ENCODE measurements at regions not wholly inside any gene's neighbourhood (a gene's known extent, or its start where the extent isn't known, plus 50 kb on each side); places are given as distances from the start of the nearest gene placed in this dataset.

- Histone ChIP-seq H3K9me3 (ENCODE audit: control insufficient read depth in 4 of 4, low read length in 3 of 4) (peaks cover 0 to 6% (median 4%) of the 10 kb centered on the region in 4 donors), H3K27ac (ENCODE audit: low read depth in 1 of 2, low read length in 2 of 2) (no peak overlapping the region), H3K9ac (ENCODE audit: low read depth in 1 of 2, low read length in 2 of 2) (no peak overlapping the region), H3K4me3 (ENCODE audit: low read depth in 1 of 3, low read length in 3 of 3) (no peak overlapping the region), H3K4me1 (ENCODE audit: control insufficient read depth in 4 of 4, insufficient read depth in 4 of 4, low read length in 3 of 4) (no peaks in the 10 kb centered on the region), H3K36me3 (ENCODE audit: control insufficient read depth in 4 of 4, insufficient read depth in 3 of 4, low read depth in 1 of 4, low read length in 3 of 4) (no peaks in the 10 kb centered on the region), H3K27me3 (ENCODE audit: control insufficient read depth in 4 of 4, insufficient read depth in 4 of 4, low read length in 3 of 4) (peaks cover 0 to 7% (median 0%) of the 10 kb centered on the region in 4 donors)
- WGBS = 56% methylated on average over 6 of the region's 6 CpGs
- TF ChIP-seq ZBTB33 (IDR thresholded peaks at IDR 0.05) (no peak), TAF1 (conservative IDR thresholded peaks at IDR 0.05) (no peak), GABPA (IDR thresholded peaks at IDR 0.05 in 1 of 2, conservative IDR thresholded peaks at IDR 0.05 in 1 of 2) (no peak), JUND (IDR thresholded peaks at IDR 0.05) (no peak), ATF3 (IDR thresholded peaks at IDR 0.05) (no peak), FOXA1 (IDR thresholded peaks at IDR 0.05) (no peak), HNF4G (IDR thresholded peaks at IDR 0.05) (no peak), NR2F2 (IDR thresholded peaks at IDR 0.05) (no peak)
- no peak for DNase-seq (ENCODE audit: low spot score)
Observed at GRCh38 chr21:9758888-9759287, 762.5 kb upstream of the TPTE start.

- Histone ChIP-seq H3K4me3 (ENCODE audit: low read depth in 1 of 3, low read length in 3 of 3) (no peak overlapping the region), H3K27me3 (ENCODE audit: control insufficient read depth in 4 of 4, insufficient read depth in 4 of 4, low read length in 3 of 4) (peaks cover 0 to 7% (median 0%) of the 10 kb centered on the region in 4 donors), H3K9me3 (ENCODE audit: control insufficient read depth in 4 of 4, low read length in 3 of 4) (peaks cover 0 to 7% (median 4%) of the 10 kb centered on the region in 4 donors), H3K4me1 (ENCODE audit: control insufficient read depth in 4 of 4, insufficient read depth in 4 of 4, low read length in 3 of 4) (no peaks in the 10 kb centered on the region), H3K36me3 (ENCODE audit: control insufficient read depth in 4 of 4, insufficient read depth in 3 of 4, low read depth in 1 of 4, low read length in 3 of 4) (no peaks in the 10 kb centered on the region), H3K27ac (ENCODE audit: low read depth in 1 of 2, low read length in 2 of 2) (no peak overlapping the region), H3K9ac (ENCODE audit: low read depth in 1 of 2, low read length in 2 of 2) (no peak overlapping the region)
- DNase-seq (ENCODE audit: low spot score) = no peak
- 73% methylated on average over 9 of the region's 9 CpGs for WGBS
- TF ChIP-seq HNF4A (conservative IDR thresholded peaks at IDR 0.05) (no peak), EGR1 (IDR thresholded peaks at IDR 0.05; ENCODE audit: low read depth in 2 of 2) (no peak), GABPA (IDR thresholded peaks at IDR 0.05 in 1 of 2, conservative IDR thresholded peaks at IDR 0.05 in 1 of 2) (no peak), FOXA1 (IDR thresholded peaks at IDR 0.05) (no peak), SP1 (IDR thresholded peaks at IDR 0.05) (no peak), YY1 (IDR thresholded peaks at IDR 0.05) (no peak), CTCF (IDR thresholded peaks at IDR 0.05; ENCODE audit: low read depth, low read length, missing input control) (no peak), ZBTB33 (IDR thresholded peaks at IDR 0.05) (no peak), ATF3 (IDR thresholded peaks at IDR 0.05) (no peak), FOXA2 (IDR thresholded peaks at IDR 0.05) (no peak), TAF1 (conservative IDR thresholded peaks at IDR 0.05) (no peak), RAD21 (IDR thresholded peaks at IDR 0.05) (no peak), RXRA (IDR thresholded peaks at IDR 0.05) (no peak), NR2F2 (IDR thresholded peaks at IDR 0.05) (no peak)
- TF ChIP-seq, protein P1, sequence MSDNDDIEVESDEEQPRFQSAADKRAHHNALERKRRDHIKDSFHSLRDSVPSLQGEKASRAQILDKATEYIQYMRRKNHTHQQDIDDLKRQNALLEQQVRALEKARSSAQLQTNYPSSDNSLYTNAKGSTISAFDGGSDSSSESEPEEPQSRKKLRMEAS (IDR thresholded peaks at IDR 0.05) = no peak
Observed at GRCh38 chr21:9759972-9760371, 761.4 kb upstream of the TPTE start.
